ENCODE measurements at regions not wholly inside any gene's neighbourhood (a gene's known extent, or its start where the extent isn't known, plus 50 kb on each side); places are given as distances from the start of the nearest gene placed in this dataset.

- H3K4me1 Mint-ChIP-seq, result peaks cover 5% of the 10 kb centered on the region
- peaks cover 2% of the 10 kb centered on the region for H3K27me3 Mint-ChIP-seq
- POLR2A ChIA-PET, result no interaction called here
- H3K36me3 Mint-ChIP-seq (ENCODE audit: low read depth), result no peaks in the 10 kb centered on the region
- CTCF ChIA-PET, result interaction anchor here (1.0 kb wide), 1 partner anchor 25 kb away, joined by 3 read pairs; no protein-coding TSS in a partner anchor
- H3K27ac Mint-ChIP-seq, result no peak overlapping the region
- DNase-seq, result no peak
- H3K9me3 Mint-ChIP-seq, result no peaks in the 10 kb centered on the region
- no peak overlapping the region for H3K4me3 Mint-ChIP-seq
Measured at GRCh38 chr6:87926072-87926471, 121.6 kb upstream of the SPACA1 start.

GRCh38 chr6:87925373-87926060 lies 122.1 kb upstream of the SPACA1 start:
- peaks cover 3% of the 10 kb centered on the region for H3K27me3 Mint-ChIP-seq
- ChIA-PET CTCF (no interaction called here), POLR2A (no interaction called here)
- no peak overlapping the region for H3K4me3 Mint-ChIP-seq
- H3K27ac Mint-ChIP-seq, result no peak overlapping the region
- no peaks in the 10 kb centered on the region for H3K9me3 Mint-ChIP-seq
- DNase-seq, result no peak
- H3K36me3 Mint-ChIP-seq (ENCODE audit: low read depth), result no peaks in the 10 kb centered on the region
- H3K4me1 Mint-ChIP-seq, result peaks cover 5% of the 10 kb centered on the region

GRCh38 chr6:87923389-87924050 lies 124.1 kb upstream of the SPACA1 start:
- no peaks in the 10 kb centered on the region for H3K36me3 Mint-ChIP-seq (ENCODE audit: low read depth)
- no peak overlapping the region for H3K4me3 Mint-ChIP-seq
- peaks cover 4% of the 10 kb centered on the region for H3K4me1 Mint-ChIP-seq
- H3K27ac Mint-ChIP-seq, result no peak overlapping the region
- H3K27me3 Mint-ChIP-seq, result peaks cover 12% of the 10 kb centered on the region
- ChIA-PET CTCF (no interaction called here), POLR2A (no interaction called here)
- DNase-seq, result no peak
- no peaks in the 10 kb centered on the region for H3K9me3 Mint-ChIP-seq

GRCh38 chr6:87922947-87923330 lies 124.7 kb upstream of the SPACA1 start:
- ChIA-PET CTCF (no interaction called here), POLR2A (no interaction called here)
- H3K4me3 Mint-ChIP-seq, result no peak overlapping the region
- H3K4me1 Mint-ChIP-seq, result peaks cover 4% of the 10 kb centered on the region
- no peaks in the 10 kb centered on the region for H3K36me3 Mint-ChIP-seq (ENCODE audit: low read depth)
- DNase-seq, result no peak
- H3K27me3 Mint-ChIP-seq, result peaks cover 12% of the 10 kb centered on the region
- H3K27ac Mint-ChIP-seq, result no peak overlapping the region
- no peaks in the 10 kb centered on the region for H3K9me3 Mint-ChIP-seq

GRCh38 chr6:87922196-87922946 lies 125.3 kb upstream of the SPACA1 start:
- Mint-ChIP-seq H3K4me1 (peaks cover 4% of the 10 kb centered on the region), H3K36me3 (ENCODE audit: low read depth) (no peaks in the 10 kb centered on the region), H3K27ac (no peak overlapping the region), H3K4me3 (no peak overlapping the region), H3K9me3 (no peaks in the 10 kb centered on the region), H3K27me3 (peaks cover 12% of the 10 kb centered on the region)
- CTCF ChIA-PET, result interaction anchor here (0.6 kb wide), 1 partner anchor 720 kb away, joined by 3 read pairs; no protein-coding TSS in a partner anchor
- DNase-seq, result no peak
- POLR2A ChIA-PET, result no interaction called here

- ChIA-PET CTCF (no interaction called here), POLR2A (no interaction called here)
- Mint-ChIP-seq H3K4me1 (peaks cover 9% of the 10 kb centered on the region), H3K27ac (no peak overlapping the region), H3K27me3 (peaks cover 12% of the 10 kb centered on the region), H3K4me3 (no peak overlapping the region), H3K9me3 (no peaks in the 10 kb centered on the region), H3K36me3 (ENCODE audit: low read depth) (no peaks in the 10 kb centered on the region)
- no peak for DNase-seq
Measured at GRCh38 chr6:87921034-87921433, 126.6 kb upstream of the SPACA1 start.

GRCh38 chr6:87920245-87920644 lies 127.4 kb upstream of the SPACA1 start:
- H3K27ac Mint-ChIP-seq, result no peak overlapping the region
- ChIA-PET POLR2A (no interaction called here), CTCF (interaction anchor here (0.5 to 2.6 kb wide), 3 partner anchors 11 to 854 kb away, joined by 3 to 5 read pairs (median 3); no protein-coding TSS in a partner anchor)
- peaks cover 5% of the 10 kb centered on the region for H3K36me3 Mint-ChIP-seq (ENCODE audit: low read depth)
- DNase-seq, result no peak
- peaks cover 12% of the 10 kb centered on the region for H3K27me3 Mint-ChIP-seq
- H3K4me1 Mint-ChIP-seq, result peaks cover 17% of the 10 kb centered on the region
- H3K4me3 Mint-ChIP-seq, result no peak overlapping the region
- H3K9me3 Mint-ChIP-seq, result no peaks in the 10 kb centered on the region

GRCh38 chr6:87919416-87919815 lies 128.2 kb upstream of the SPACA1 start:
- CTCF ChIA-PET, result interaction anchor here (2.6 kb wide), 1 partner anchor 10 kb away, joined by 5 read pairs; no protein-coding TSS in a partner anchor
- Mint-ChIP-seq H3K4me3 (no peak overlapping the region), H3K36me3 (ENCODE audit: low read depth) (peaks cover 5% of the 10 kb centered on the region), H3K27ac (no peak overlapping the region), H3K27me3 (peaks cover 12% of the 10 kb centered on the region), H3K4me1 (peaks cover 23% of the 10 kb centered on the region), H3K9me3 (no peaks in the 10 kb centered on the region)
- POLR2A ChIA-PET, result no interaction called here
- no peak for DNase-seq

- Mint-ChIP-seq H3K27me3 (peaks cover 15% of the 10 kb centered on the region), H3K27ac (no peak overlapping the region), H3K36me3 (ENCODE audit: low read depth) (peaks cover 5% of the 10 kb centered on the region), H3K4me3 (no peak overlapping the region), H3K9me3 (no peaks in the 10 kb centered on the region), H3K4me1 (peaks cover 23% of the 10 kb centered on the region)
- no peak for DNase-seq
- ChIA-PET CTCF (interaction anchor here (2.6 kb wide), 1 partner anchor 10 kb away, joined by 5 read pairs; no protein-coding TSS in a partner anchor), POLR2A (no interaction called here)
Measured at GRCh38 chr6:87919001-87919400, 128.6 kb upstream of the SPACA1 start.

- no peaks in the 10 kb centered on the region for H3K9me3 Mint-ChIP-seq
- no peak overlapping the region for H3K27ac Mint-ChIP-seq
- no peak for DNase-seq
- H3K4me1 Mint-ChIP-seq, result peaks cover 23% of the 10 kb centered on the region
- ChIA-PET CTCF (interaction anchor here (1.3 to 2.6 kb wide), 2 partner anchors 9 to 22 kb away, joined by 3 to 5 read pairs; no protein-coding TSS in a partner anchor), POLR2A (interaction anchor here (0.6 kb wide), 1 partner anchor 69 kb away, joined by 3 read pairs; no protein-coding TSS in a partner anchor)
- no peak overlapping the region for H3K4me3 Mint-ChIP-seq
- H3K27me3 Mint-ChIP-seq, result peaks cover 16% of the 10 kb centered on the region
- H3K36me3 Mint-ChIP-seq (ENCODE audit: low read depth), result peaks cover 5% of the 10 kb centered on the region
Measured at GRCh38 chr6:87918461-87918941, 129.1 kb upstream of the SPACA1 start.

- CTCF ChIA-PET, result interaction anchor here (1.3 to 2.6 kb wide), 2 partner anchors 9 to 23 kb away, joined by 3 to 5 read pairs; no protein-coding TSS in a partner anchor
- H3K9me3 Mint-ChIP-seq, result no peaks in the 10 kb centered on the region
- H3K27me3 Mint-ChIP-seq, result peaks cover 16% of the 10 kb centered on the region
- H3K27ac Mint-ChIP-seq, result no peak overlapping the region
- H3K4me1 Mint-ChIP-seq, result peaks cover 23% of the 10 kb centered on the region
- DNase-seq, result no peak
- H3K36me3 Mint-ChIP-seq (ENCODE audit: low read depth), result peaks cover 5% of the 10 kb centered on the region
- POLR2A ChIA-PET, result interaction anchor here (0.6 kb wide), 1 partner anchor 69 kb away, joined by 3 read pairs; no protein-coding TSS in a partner anchor
- no peak overlapping the region for H3K4me3 Mint-ChIP-seq
Measured at GRCh38 chr6:87917886-87918285, 129.8 kb upstream of the SPACA1 start.

- no peak for DNase-seq
- Mint-ChIP-seq H3K27ac (no peak overlapping the region), H3K4me3 (no peak overlapping the region), H3K4me1 (peaks cover 22% of the 10 kb centered on the region), H3K27me3 (peaks cover 22% of the 10 kb centered on the region), H3K36me3 (ENCODE audit: low read depth) (peaks cover 5% of the 10 kb centered on the region), H3K9me3 (no peaks in the 10 kb centered on the region)
- ChIA-PET POLR2A (no interaction called here), CTCF (interaction anchor here (0.6 kb wide), 1 partner anchor 310 kb away, joined by 3 read pairs; no protein-coding TSS in a partner anchor)
Measured at GRCh38 chr6:87916446-87916845, 131.2 kb upstream of the SPACA1 start.

Measured in activated CD4-positive, alpha-beta T cell treated with anti-CD3 and anti-CD28 coated beads, Interleukin-2, amount 10 ng/mL, durations not matched to agents 7 days and 5 days (primary cell).